ENCODE measurements at regions not wholly inside any gene's neighbourhood (a gene's known extent, or its start where the extent isn't known, plus 50 kb on each side); places are given as distances from the start of the nearest gene placed in this dataset.

DNA sequence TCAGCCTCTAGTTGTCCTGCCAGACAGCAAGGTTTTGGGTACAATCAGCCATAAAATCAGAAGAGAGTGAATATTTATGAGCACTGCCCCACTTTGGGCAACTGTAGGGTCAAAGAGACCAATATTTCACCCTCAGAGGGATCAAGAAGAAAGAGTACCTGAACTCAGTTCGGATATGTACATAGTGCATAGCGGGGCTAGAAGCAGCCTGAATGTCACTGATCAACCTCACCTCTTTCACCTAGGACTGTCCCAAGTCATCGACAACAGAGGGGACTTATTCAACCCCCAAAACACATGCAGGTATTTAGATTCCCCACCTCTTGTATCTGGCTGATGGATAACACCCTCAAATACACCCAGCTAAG, 446.9 kb downstream of the COG6 start (continued):
- TF ChIP-seq, protein P1, sequence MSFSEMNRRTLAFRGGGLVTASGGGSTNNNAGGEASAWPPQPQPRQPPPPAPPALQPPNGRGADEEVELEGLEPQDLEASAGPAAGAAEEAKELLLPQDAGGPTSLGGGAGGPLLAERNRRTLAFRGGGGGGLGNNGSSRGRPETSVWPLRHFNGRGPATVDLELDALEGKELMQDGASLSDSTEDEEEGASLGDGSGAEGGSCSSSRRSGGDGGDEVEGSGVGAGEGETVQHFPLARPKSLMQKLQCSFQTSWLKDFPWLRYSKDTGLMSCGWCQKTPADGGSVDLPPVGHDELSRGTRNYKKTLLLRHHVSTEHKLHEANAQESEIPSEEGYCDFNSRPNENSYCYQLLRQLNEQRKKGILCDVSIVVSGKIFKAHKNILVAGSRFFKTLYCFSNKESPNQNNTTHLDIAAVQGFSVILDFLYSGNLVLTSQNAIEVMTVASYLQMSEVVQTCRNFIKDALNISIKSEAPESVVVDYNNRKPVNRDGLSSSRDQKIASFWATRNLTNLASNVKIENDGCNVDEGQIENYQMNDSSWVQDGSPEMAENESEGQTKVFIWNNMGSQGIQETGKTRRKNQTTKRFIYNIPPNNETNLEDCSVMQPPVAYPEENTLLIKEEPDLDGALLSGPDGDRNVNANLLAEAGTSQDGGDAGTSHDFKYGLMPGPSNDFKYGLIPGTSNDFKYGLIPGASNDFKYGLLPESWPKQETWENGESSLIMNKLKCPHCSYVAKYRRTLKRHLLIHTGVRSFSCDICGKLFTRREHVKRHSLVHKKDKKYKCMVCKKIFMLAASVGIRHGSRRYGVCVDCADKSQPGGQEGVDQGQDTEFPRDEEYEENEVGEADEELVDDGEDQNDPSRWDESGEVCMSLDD (tag by site-specific recombination; IDR thresholded peaks at IDR 0.05): no peak
- TF ChIP-seq ZNF677 (tag by site-specific recombination; IDR thresholded peaks at IDR 0.05): no peak
- TF ChIP-seq ZNF544 (tag by site-specific recombination; IDR thresholded peaks at IDR 0.05): no peak
- no peak for TF ChIP-seq ZNF560 (tag by site-specific recombination; IDR thresholded peaks at IDR 0.05; ENCODE audit: borderline replicate concordance)
- TF ChIP-seq ZNF404 (tag by site-specific recombination; IDR thresholded peaks at IDR 0.05): no peak
- TF ChIP-seq ZNF18 (tag by site-specific recombination; IDR thresholded peaks at IDR 0.05): no peak
- no peak for TF ChIP-seq ZNF623 (tag by site-specific recombination; IDR thresholded peaks at IDR 0.05)
- no peak for TF ChIP-seq KLF16 (tag by site-specific recombination; IDR thresholded peaks at IDR 0.05)
- TF ChIP-seq ZSCAN23 (tag by site-specific recombination; IDR thresholded peaks at IDR 0.05): no peak
- no peak for TF ChIP-seq ZBTB7A (tag by site-specific recombination; IDR thresholded peaks at IDR 0.05; ENCODE audit: low read depth)
- TF ChIP-seq ZNF37A (tag by site-specific recombination; IDR thresholded peaks at IDR 0.05): no peak

- no peaks in the 10 kb centered on the region for H3K36me3 ChIP-seq (ENCODE audit: control insufficient read depth in 2 of 2, insufficient read depth in 1 of 2, low read length in 2 of 2)
- no peaks in the 10 kb centered on the region for H3K9me3 ChIP-seq (ENCODE audit: control insufficient read depth, insufficient read depth, low read depth, low read length)
- H3K4me3 ChIP-seq (ENCODE audit: low read depth, low read length): no peak overlapping the region
- POLR2A ChIA-PET: no interaction called here
- CTCF ChIA-PET: interaction anchor here (0.6 to 0.7 kb wide), 2 partner anchors 22 to 337 kb away, joined by 3 read pairs; no protein-coding TSS in a partner anchor
- H3K27ac ChIP-seq (ENCODE audit: extremely low read depth, low read depth, low read length): no peak overlapping the region
- H3K4me1 ChIP-seq (ENCODE audit: control insufficient read depth, insufficient read depth, low read length): no peaks in the 10 kb centered on the region
- TF ChIP-seq REPIN1 (tag by site-specific recombination; IDR thresholded peaks at IDR 0.05; ENCODE audit: low read depth) (no peak), ZFHX2 (tag by site-specific recombination; conservative IDR thresholded peaks at IDR 0.05) (peak; percentile 86), ZNF549 (tag by site-specific recombination; IDR thresholded peaks at IDR 0.05) (no peak), ZSCAN18 (tag by site-specific recombination; IDR thresholded peaks at IDR 0.05) (no peak), ZXDB (tag by site-specific recombination; IDR thresholded peaks at IDR 0.05) (no peak), ZNF311 (tag by site-specific recombination; IDR thresholded peaks at IDR 0.05; ENCODE audit: borderline replicate concordance) (no peak), KLF17 (tag by site-specific recombination; IDR thresholded peaks at IDR 0.05) (peak; percentile 43), REST (tag by site-specific recombination; IDR thresholded peaks at IDR 0.05) (no peak), HOXD13 (CRISPR knock-in tag; IDR thresholded peaks at IDR 0.05; ENCODE audit: borderline replicate concordance) (no peak), ZNF248 (tag by site-specific recombination; IDR thresholded peaks at IDR 0.05) (no peak), ZNF335 (tag by site-specific recombination; conservative IDR thresholded peaks at IDR 0.05) (no peak), ZNF791 (tag by site-specific recombination; IDR thresholded peaks at IDR 0.05) (no peak), GLI2 (tag by site-specific recombination; IDR thresholded peaks at IDR 0.05; ENCODE audit: borderline replicate concordance, low read depth) (no peak), EGR2 (tag by site-specific recombination; IDR thresholded peaks at IDR 0.05; ENCODE audit: low read depth) (peak; percentile 79), ZNF501 (tag by site-specific recombination; IDR thresholded peaks at IDR 0.05) (no peak), ATF2 (tag by site-specific recombination; IDR thresholded peaks at IDR 0.05; ENCODE audit: low read depth) (no peak)
Observed at GRCh38 chr13:40102854-40103253, 447.4 kb downstream of the COG6 start.
